Smooth muscle cell (in vitro differentiated cells): ENCODE measurements at regions not wholly inside any gene's neighbourhood (a gene's known extent, or its start where the extent isn't known, plus 50 kb on each side); places are given as distances from the start of the nearest gene placed in this dataset.

Experiments used
- DNase-seq: peaks from one replicate; lab custom pipeline; 2025; ENCODE audit not compliant: unreplicated experiment; lab: John Stamatoyannopoulos, UW
- H2AFZ ChIP-seq: fragments of 200-600 bp; sonication (generic); 2 replicates; pipeline ENCODE4 v1.6.0; 2016; ENCODE audit warnings: antibody characterized with exemption, low read depth, mild to moderate bottlenecking
- H3F3A ChIP-seq: fragments of 200-600 bp; sonication (generic); 2 replicates; pipeline ENCODE4 v1.6.0; 2017; ENCODE audit warnings: antibody characterized with exemption, low read depth
- H3K27ac ChIP-seq: fragments of 200-600 bp; sonication (generic); 2 replicates; pipeline ENCODE4 v1.5.1; 2016; ENCODE audit warnings: low read depth, mild to moderate bottlenecking
- H3K27me3 ChIP-seq: fragments of 200-600 bp; sonication (generic); 2 replicates; pipeline ENCODE4 v1.6.1; 2016; ENCODE audit warnings: low read depth, mild to moderate bottlenecking
- H3K36me3 ChIP-seq: fragments of 200-600 bp; sonication (generic); 2 replicates; pipeline ENCODE4 v1.5.1; 2016; ENCODE audit warnings: low read depth
- H3K4me1 ChIP-seq: fragments of 200-600 bp; sonication (generic); 2 replicates; pipeline ENCODE4 v1.5.1; 2016; ENCODE audit warnings: low read depth
- H3K4me2 ChIP-seq: fragments of 200-600 bp; sonication (generic); 2 replicates; pipeline ENCODE4 v1.6.0; 2016; ENCODE audit warnings: mild to moderate bottlenecking
- H3K4me3 ChIP-seq: fragments of 200-600 bp; sonication (generic); 2 replicates; pipeline ENCODE4 v1.5.1; 2016; ENCODE audit warnings: mild to moderate bottlenecking
- H3K79me2 ChIP-seq: fragments of 200-600 bp; sonication (generic); 2 replicates; pipeline ENCODE4 v1.6.0; 2016; ENCODE audit warnings: low read depth, mild to moderate bottlenecking
- H3K9ac ChIP-seq: fragments of 200-600 bp; sonication (generic); 2 replicates; pipeline ENCODE4 v1.6.0; 2016; ENCODE audit warnings: low read depth
- H3K9me3 ChIP-seq: fragments of 200-600 bp; sonication (generic); replicated peaks from 2 replicates; pipeline ENCODE4 v1.5.1; 2016; ENCODE audit warnings: low read depth
- H4K20me1 ChIP-seq: fragments of 200-600 bp; sonication (generic); 2 replicates; pipeline ENCODE4 v1.6.0; 2016; ENCODE audit warnings: low read depth
- CTCF ChIP-seq: fragments of 200-600 bp; sonication (generic); IDR thresholded peaks from 2 replicates; pipeline ENCODE4 v1.5.1; 2017; ENCODE audit warnings: borderline replicate concordance, mild to moderate bottlenecking, antibody characterized with exemption; ENCODE audit not compliant: insufficient read depth, poor library complexity, severe bottlenecking
- WGBS: methylation state at CpG from one replicate; pipeline ENCODE4 v1.1.7; 2016; ENCODE audit warnings: low lambda C conversion rate; 5-methylcytosine and 5-hydroxymethylcytosine counted together

GRCh38 chr4:31374256-31374960 is 654.2 kb downstream of the PCDH7 start:
- Histone ChIP-seq H3K4me2 (no peak overlapping the region), H3K9ac (no peak overlapping the region), H4K20me1 (no peaks in the 10 kb centered on the region), H3K27me3 (peaks cover 4% of the 10 kb centered on the region), H3F3A (no peaks in the 10 kb centered on the region), H2AFZ (no peak overlapping the region), H3K4me3 (no peak overlapping the region), H3K27ac (no peak overlapping the region), H3K36me3 (no peaks in the 10 kb centered on the region), H3K9me3 (no peaks in the 10 kb centered on the region), H3K4me1 (no peaks in the 10 kb centered on the region), H3K79me2 (no peaks in the 10 kb centered on the region)
- no peak for DNase-seq
- no peak for TF ChIP-seq CTCF
- WGBS: 97% methylated on average over 3 of the region's 3 CpGs

GRCh38 chr4:31375936-31376335 is 655.8 kb downstream of the PCDH7 start:
- H4K20me1 ChIP-seq: no peaks in the 10 kb centered on the region
- TF ChIP-seq CTCF: no peak

GRCh38 chr4:31379364-31379763 is 659.2 kb downstream of the PCDH7 start:
- no peak overlapping the region for H2AFZ ChIP-seq
- H3K9me3 ChIP-seq: no peaks in the 10 kb centered on the region
- 91% methylated on average over 2 of the region's 2 CpGs for WGBS
- TF ChIP-seq CTCF: no peak
- H3K4me1 ChIP-seq: no peaks in the 10 kb centered on the region
- H3K36me3 ChIP-seq: no peaks in the 10 kb centered on the region
- no peaks in the 10 kb centered on the region for H3K79me2 ChIP-seq
- H4K20me1 ChIP-seq: no peaks in the 10 kb centered on the region
- H3K9ac ChIP-seq: no peak overlapping the region
- H3K27me3 ChIP-seq: peaks cover 7% of the 10 kb centered on the region
- no peaks in the 10 kb centered on the region for H3F3A ChIP-seq
- no peak for DNase-seq
- H3K4me2 ChIP-seq: no peak overlapping the region
- no peak overlapping the region for H3K4me3 ChIP-seq
- no peak overlapping the region for H3K27ac ChIP-seq

More at GRCh38 chr4:31375936-31376335, 655.8 kb downstream of the PCDH7 start:
- Histone ChIP-seq H3K79me2 (no peaks in the 10 kb centered on the region), H3K27me3 (peaks cover 7% of the 10 kb centered on the region), H3K4me1 (no peaks in the 10 kb centered on the region), H3K9ac (no peak overlapping the region), H3K9me3 (no peaks in the 10 kb centered on the region), H2AFZ (no peak overlapping the region), H3K36me3 (no peaks in the 10 kb centered on the region), H3K4me2 (no peak overlapping the region), H3F3A (no peaks in the 10 kb centered on the region), H3K27ac (no peak overlapping the region), H3K4me3 (no peak overlapping the region)
- no peak for DNase-seq
- WGBS: 91% methylated on average over 5 of the region's 5 CpGs

DNA sequence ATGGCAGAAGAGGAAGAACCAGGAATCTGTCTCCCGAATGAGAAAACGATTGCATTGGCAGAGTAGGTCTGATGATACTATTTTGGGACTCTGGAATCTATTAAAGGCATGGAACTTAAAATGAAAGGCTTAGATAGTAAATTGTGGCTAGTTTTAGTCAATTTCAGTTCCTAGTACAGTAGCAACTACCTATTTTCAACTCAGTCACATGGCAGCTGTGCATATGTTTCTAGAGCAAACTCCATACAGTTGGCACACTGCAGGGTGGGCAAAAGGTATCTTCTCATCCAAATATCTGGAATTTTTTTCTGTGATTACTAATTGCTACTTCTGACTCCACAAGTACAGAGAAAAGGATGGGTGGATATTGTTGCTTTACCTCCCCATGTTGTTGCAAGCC is 663.6 kb downstream of the PCDH7 start:
- Histone ChIP-seq H3K4me1 (no peaks in the 10 kb centered on the region), H3K4me3 (no peak overlapping the region), H3K9me3 (no peaks in the 10 kb centered on the region), H3F3A (no peaks in the 10 kb centered on the region), H3K27ac (no peak overlapping the region), H3K4me2 (no peak overlapping the region), H2AFZ (no peak overlapping the region), H3K27me3 (peaks cover 7% of the 10 kb centered on the region), H3K79me2 (no peaks in the 10 kb centered on the region), H3K9ac (no peak overlapping the region), H3K36me3 (no peaks in the 10 kb centered on the region), H4K20me1 (no peaks in the 10 kb centered on the region)
- DNase-seq: no peak
- TF ChIP-seq CTCF: no peak
- whole genome bisulfite sequencing: 90% methylated on average over 2 of the region's 2 CpGs
